HuH-7 (cell line): ENCODE measurements at regions not wholly inside any gene's neighbourhood (a gene's known extent, or its start where the extent isn't known, plus 50 kb on each side); places are given as distances from the start of the nearest gene placed in this dataset.

ENCODE experiments used
- DNase-seq: peaks from one replicate; pipeline ENCODE4 v3.0.0; 2011; ENCODE audit warnings: low spot score

DNA sequence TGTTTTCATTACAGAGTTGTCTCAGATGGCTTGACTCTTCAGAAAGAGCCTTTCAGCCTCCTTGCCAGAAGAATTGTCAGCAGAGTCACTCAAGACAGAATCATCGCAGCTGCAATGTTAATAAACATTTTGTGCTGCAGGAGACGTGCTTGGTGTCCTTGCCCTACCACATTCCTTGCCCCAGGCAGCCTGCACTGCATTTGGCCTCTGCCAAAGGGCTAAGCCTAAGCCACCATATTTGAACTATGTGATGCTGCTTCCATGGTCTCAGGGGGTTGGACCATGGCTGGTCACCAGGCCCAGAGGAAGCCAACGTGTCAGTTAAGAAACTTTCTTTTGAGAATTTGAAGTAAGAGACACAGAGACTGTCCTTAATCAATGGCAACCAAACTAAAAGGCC lies 145.4 kb downstream of the ACTL7B start:
- DNase-seq: no peak

DNA sequence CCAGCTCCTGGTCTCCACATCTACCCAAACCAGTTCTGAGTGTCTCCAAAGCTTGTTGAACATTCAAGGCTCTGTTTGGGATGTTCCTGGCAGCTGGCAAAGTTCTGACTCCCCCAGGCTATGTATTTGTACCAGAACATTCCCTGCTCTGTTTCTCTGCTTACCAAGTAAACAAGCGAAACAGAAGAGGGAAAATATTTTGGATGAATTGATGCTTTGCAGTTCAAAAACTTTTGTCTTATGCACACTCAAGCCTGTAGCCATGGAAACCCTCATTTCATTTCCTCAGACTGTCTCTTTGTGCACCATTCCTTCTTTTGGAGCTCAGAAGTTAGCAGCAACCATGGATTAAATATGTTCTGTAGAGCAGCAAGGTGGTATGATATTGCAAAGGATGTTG lies 145.8 kb downstream of the ACTL7B start:
- no peak for DNase-seq

DNA sequence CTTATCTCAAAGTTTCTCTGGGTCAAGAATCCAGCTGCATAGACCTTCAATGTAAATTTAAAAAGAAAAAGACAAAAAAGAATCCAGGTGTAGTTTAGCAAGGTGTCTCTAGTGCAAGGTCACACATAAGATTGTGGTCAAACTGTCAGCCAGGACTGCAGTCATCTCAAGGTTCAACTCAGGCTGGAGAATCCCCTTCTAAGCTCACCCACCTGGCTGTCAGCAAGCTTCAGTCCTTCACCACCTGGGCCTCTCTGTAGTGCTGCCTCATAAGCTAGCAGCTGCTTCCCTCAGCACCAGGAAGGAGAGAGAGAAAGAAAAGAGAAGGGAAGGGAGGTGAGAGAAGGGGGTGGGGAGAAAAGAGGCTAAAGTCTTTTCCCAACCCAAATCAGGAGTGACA lies 146.7 kb downstream of the ACTL7B start:
- no peak for DNase-seq

GRCh38 chr9:108708448-108708847 lies 147.3 kb downstream of the ACTL7B start:
- no peak for DNase-seq

DNA sequence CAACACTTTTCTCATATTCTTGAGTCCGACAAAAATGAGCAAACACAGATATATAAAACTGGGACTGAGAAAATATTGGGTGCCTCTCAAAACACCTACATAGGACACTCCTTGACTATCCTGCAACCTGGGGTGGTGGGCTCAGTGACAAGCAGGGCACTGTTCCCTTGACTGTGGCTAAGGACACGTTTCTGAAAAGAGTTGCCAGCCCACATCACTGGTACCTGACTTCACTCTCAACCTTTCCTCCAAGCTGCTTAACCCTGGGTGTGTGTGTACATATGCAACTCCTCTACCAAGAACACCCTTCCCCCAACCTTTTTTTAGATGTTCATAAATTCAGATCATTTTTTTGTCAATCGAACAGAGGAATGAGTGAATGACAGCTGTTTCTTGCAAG lies 148.7 kb downstream of the ACTL7B start:
- DNase-seq: no peak

- no peak for DNase-seq
These were observed 151.5 kb downstream of the ACTL7B start for GRCh38 chr9:108704156-108704852.

DNA sequence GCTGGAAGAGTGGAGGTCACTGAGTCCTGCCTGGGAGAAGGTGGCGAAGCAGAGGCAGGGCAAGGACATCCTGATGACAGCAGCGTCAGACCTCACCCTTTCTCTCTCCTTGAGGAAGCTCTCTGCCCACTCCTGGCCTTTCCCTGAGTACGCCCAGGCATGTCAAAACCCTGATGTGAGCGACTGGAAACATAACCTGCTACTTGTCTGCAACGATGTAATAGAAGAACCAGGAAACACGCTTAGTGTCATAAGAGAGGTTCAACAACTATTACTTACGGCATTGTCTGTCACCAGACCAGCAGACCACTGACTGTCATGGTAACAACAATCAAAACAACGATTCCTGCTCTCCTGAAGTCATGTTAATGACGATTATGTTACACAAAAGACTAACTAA lies 152.4 kb downstream of the ACTL7B start:
- no peak for DNase-seq

DNA sequence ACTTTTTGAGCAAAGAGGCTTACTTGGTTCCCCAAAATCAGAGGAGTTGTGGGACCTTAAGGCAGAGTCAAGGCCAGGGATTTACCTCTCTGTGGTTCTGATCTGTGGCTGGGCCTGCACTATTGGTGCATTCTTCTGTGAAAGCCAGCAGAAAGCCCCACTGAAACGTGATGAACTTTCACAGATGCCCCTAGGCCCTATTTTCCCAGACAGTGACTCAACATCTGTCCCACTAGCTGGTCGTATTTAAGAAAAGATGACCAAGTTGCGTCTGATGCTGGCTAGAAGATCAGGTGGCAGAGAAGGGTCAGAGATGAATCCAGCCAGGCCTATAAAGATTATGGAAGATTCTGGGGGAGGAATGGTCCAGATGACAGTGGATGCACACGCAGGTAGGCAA lies 153.1 kb downstream of the ACTL7B start:
- no peak for DNase-seq

DNA sequence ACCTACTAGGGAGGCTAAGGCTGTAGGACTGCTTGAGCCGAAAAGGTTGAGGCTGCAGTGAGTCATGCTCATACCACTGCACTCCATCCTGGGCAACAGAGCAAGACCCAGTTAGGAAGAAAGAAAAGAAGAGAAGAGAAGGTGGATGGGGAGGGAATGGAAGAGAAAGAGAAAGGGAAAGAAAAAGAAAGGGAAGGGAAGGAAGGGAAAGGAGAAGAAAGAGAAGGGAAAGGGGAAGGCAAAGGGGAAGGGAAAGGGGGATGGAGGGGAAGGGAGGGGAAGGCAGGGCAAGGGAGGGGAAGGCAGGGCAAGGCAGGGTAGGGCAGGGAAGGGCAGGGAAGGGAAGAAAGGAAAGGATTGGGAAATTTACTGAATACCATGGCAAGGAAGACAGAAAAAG lies 157.0 kb downstream of the ACTL7B start:
- DNase-seq: no peak

- DNase-seq: no peak
These were observed 157.6 kb downstream of the ACTL7B start for GRCh38 chr9:108698231-108698630.

- DNase-seq: no peak
These were observed 159.6 kb downstream of the ACTL7B start for GRCh38 chr9:108696156-108696555.

GRCh38 chr9:108694170-108694569 lies 161.6 kb downstream of the ACTL7B start:
- no peak for DNase-seq

DNA sequence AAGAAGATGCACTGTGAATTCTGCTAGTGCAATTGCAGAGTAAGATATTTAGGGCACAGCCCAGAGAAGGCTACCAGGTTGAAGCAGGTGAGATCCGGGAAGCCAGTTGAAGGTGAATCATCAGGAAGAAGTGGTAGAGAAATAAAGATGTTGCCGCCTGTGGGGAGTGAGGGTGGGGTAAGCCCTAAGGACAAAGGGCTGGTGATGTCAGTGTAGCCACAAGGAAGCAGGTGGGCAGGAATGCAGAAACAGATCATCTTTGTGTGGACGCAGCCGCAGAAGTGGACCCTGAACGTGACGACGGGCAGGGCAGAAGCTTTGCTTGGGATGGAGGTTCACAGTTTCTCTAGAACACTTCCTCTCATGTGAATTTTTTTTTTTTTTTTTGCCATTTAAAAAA lies 164.2 kb downstream of the ACTL7B start:
- DNase-seq: no peak

DNA sequence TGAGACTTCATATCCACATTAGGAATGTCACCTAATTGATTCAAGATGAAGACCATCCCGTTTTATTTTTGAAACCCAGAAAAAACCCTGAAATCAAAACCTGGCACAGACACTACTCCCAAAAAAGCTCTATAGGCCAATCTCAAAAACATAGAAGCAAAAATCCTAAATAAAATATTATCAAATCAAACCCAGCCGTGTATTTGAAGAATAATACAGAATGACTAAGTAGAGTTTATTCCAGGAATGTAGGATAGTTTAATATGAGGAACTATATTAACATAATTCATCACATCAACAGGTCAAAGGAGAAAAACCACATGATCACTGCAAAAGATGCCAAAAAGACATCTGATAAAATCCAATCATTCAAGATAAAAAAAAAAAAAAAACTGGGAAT lies 167.1 kb downstream of the ACTL7B start:
- no peak for DNase-seq

DNA sequence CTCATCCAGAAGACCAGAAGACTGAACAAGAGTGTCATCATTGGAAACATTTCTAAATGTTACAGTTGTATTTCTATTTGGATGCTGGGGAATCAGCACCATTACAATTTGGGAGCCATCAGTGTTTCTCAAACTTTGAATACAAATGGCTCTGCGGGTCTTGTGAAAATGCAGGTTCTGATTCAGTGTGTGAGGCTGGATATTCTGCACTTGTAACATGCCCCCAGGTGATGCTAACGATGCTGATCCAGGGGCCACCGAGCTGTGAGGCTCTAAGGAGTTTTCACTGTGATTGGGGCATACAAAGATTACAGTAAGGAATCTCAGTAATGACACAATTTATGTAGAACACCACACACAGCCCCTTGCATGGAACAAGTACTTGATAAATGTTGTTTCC lies 167.7 kb downstream of the ACTL7B start:
- DNase-seq: no peak

DNA sequence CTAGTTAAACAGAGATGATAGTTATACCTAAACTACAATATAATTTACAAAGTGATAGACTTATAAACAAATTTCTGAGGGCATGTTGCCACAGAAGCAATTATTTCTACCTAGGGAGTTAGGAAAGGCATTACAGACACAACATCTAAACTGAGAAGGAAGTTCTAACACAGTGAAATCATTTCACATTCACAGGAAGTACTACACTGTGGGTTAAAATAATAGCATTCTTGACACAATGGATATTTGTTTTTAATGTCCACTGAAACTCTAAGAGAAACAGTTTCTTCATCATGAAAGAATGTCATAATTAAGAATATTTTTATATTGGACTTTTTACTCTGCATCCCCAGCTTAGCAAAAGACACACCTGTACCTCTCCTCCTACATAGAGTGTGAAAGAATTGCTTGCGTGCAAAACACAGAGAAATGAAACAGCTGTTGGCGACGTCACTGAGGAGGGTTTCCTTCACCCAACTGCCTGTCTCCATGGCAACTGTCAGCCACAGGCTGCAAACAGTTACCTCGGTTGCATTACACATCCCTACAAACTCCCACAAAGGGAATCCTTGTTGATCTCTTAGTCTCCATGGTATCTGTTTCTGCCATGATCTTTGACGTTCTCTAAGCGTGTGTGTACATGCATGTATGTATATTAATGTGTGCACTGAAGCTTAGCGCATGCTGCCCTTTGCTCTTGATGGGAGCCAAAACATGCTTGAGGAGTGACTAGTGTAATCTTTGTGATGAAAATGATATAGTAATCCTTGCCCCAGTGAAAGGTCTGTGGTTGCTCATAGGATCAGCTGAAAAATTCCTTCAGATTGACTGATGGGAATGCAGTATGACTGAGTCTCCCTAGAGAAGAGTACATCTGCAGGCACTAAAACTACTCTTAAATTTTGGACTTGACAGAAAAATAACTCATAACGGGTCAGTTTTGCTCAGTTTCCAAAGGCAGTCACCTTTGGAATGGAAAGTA lies 168.5 kb downstream of the ACTL7B start:
- DNase-seq: no peak

- no peak for DNase-seq
These were observed 171.3 kb downstream of the ACTL7B start for GRCh38 chr9:108684288-108685025.

- no peak for DNase-seq
These were observed 172.5 kb downstream of the ACTL7B start for GRCh38 chr9:108683245-108683644.

- no peak for DNase-seq
These were observed 173.8 kb downstream of the ACTL7B start for GRCh38 chr9:108681851-108682590.

GRCh38 chr9:108680946-108681345 lies 174.8 kb downstream of the ACTL7B start:
- DNase-seq: no peak

GRCh38 chr9:108677776-108678175 lies 178.0 kb downstream of the ACTL7B start:
- no peak for DNase-seq

- DNase-seq: no peak
These were observed 179.4 kb downstream of the ACTL7B start for GRCh38 chr9:108676355-108676754.
